ENCODE measurements at regions not wholly inside any gene's neighbourhood (a gene's known extent, or its start where the extent isn't known, plus 50 kb on each side); places are given as distances from the start of the nearest gene placed in this dataset.
A peak's percentile ranks its signal among the peaks of the same experiment; 100 is the strongest.

DNA sequence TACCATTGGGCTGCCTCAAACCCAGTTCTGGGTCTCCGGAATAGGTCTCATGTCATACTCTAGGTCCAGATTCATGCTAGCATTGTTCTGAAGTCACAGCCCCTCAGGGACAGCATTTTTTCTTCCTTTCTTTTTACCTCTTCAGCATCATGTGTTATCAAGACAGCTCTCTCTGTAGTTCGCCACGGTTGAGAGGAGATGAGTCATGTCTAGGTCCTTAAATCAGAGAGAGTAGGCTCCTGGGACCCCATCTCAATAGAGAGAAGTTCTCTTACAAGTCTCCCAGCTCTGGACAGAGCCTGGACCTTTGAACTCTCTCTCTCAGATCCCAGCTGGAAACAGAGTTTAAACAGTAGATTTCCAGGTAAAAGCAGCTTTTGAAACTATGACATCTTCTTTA is 332.4 kb upstream of the CD180 start:
- no peaks in the 10 kb centered on the region for H3K4me1 ChIP-seq
- 74 to 76% methylated on average over 3 of the region's 3 CpGs for WGBS, 2 donors
- no peak overlapping the region for H3K27ac ChIP-seq
- no peak overlapping the region for H3K4me3 ChIP-seq
- H3K27me3 ChIP-seq: no peaks in the 10 kb centered on the region
- no peak for DNase-seq (ENCODE audit: low spot score in 2 of 2)
- H3K36me3 ChIP-seq: no peaks in the 10 kb centered on the region
- TF ChIP-seq, protein P1, sequence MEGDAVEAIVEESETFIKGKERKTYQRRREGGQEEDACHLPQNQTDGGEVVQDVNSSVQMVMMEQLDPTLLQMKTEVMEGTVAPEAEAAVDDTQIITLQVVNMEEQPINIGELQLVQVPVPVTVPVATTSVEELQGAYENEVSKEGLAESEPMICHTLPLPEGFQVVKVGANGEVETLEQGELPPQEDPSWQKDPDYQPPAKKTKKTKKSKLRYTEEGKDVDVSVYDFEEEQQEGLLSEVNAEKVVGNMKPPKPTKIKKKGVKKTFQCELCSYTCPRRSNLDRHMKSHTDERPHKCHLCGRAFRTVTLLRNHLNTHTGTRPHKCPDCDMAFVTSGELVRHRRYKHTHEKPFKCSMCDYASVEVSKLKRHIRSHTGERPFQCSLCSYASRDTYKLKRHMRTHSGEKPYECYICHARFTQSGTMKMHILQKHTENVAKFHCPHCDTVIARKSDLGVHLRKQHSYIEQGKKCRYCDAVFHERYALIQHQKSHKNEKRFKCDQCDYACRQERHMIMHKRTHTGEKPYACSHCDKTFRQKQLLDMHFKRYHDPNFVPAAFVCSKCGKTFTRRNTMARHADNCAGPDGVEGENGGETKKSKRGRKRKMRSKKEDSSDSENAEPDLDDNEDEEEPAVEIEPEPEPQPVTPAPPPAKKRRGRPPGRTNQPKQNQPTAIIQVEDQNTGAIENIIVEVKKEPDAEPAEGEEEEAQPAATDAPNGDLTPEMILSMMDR (IDR thresholded peaks at IDR 0.05): no peak
- TF ChIP-seq EP300 (IDR thresholded peaks at IDR 0.05) (no peak), POLR2A (IDR thresholded peaks at IDR 0.05) (no peak)
- H3K9me3 ChIP-seq: peaks cover 0 to 9% (median 0%) of the 10 kb centered on the region in 4 donors

DNA sequence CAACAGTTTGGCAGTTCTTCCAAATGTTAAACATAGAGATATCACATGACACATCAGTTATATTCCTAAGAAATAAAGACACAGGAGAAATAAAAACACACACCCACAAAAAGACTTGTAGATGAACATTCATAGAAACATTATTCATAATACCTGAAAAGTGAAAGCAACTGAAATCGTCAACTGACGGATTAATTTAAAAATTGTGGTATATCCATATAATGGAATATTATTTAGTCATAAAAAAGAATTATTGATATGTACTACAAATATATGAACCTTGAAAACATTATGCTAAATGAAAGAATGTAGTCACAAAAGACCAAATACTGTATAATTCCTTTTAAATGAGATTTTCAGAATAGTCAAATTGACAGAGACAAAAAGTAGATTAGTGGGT is 330.2 kb upstream of the CD180 start:
- Histone ChIP-seq H3K27me3 (no peaks in the 10 kb centered on the region), H3K36me3 (no peaks in the 10 kb centered on the region), H3K4me3 (no peak overlapping the region), H3K9me3 (peaks cover 0 to 9% (median 0%) of the 10 kb centered on the region in 4 donors), H3K4me1 (no peaks in the 10 kb centered on the region), H3K27ac (no peak overlapping the region)
- DNase-seq (ENCODE audit: low spot score in 2 of 2): no peak
- 94 to 97% methylated on average over 2 of the region's 2 CpGs for WGBS, 2 donors
- TF ChIP-seq POLR2A (IDR thresholded peaks at IDR 0.05): no peak
- no peak for TF ChIP-seq EP300 (IDR thresholded peaks at IDR 0.05)
- TF ChIP-seq, protein P1 (IDR thresholded peaks at IDR 0.05): no peak

DNA sequence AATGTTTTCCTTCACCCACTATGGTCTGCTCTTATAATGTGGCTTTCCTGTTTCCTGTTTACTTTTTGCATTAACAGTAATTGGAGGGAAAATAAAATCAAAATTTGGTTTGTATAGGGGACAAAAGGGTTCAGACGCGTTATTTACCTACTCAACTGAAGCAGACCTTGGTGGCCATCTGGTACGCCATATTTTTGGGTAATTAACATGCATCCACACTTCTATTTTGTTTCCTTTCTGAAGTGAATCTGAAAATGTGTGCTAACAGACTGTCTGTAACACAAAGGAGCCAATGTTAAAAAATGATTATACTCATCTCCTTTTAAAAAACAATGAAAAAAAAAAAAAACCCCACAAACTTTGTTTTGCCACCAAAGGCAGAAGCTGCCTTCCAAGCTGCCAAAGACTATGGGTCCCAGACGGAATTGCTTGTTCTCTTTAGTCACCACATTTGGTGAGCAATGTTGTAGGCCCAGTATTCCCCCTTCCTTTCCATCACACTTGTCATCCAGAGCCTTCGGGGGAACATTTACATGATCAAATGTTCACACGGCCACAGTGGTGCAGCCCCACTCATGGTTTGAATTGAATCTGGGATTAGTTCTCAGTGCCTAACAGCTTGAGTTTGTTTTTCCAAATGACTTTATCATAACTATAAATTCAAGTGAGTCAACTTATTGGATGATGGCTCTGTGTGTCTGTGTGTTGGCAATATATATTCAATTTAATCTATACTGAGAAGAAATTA is 323.7 kb upstream of the CD180 start:
- Histone ChIP-seq H3K4me1 (peaks cover 0 to 11% (median 6%) of the 10 kb centered on the region in 4 donors), H3K4me3 (no peak overlapping the region), H3K9me3 (no peaks in the 10 kb centered on the region), H3K27ac (no peak overlapping the region), H3K36me3 (no peaks in the 10 kb centered on the region), H3K27me3 (no peaks in the 10 kb centered on the region)
- DNase-seq (ENCODE audit: low spot score in 2 of 2): no peak
- TF ChIP-seq, protein P1 (IDR thresholded peaks at IDR 0.05): no peak
- 90 to 94% methylated on average over 6 of the region's 6 CpGs for WGBS, 2 donors

DNA sequence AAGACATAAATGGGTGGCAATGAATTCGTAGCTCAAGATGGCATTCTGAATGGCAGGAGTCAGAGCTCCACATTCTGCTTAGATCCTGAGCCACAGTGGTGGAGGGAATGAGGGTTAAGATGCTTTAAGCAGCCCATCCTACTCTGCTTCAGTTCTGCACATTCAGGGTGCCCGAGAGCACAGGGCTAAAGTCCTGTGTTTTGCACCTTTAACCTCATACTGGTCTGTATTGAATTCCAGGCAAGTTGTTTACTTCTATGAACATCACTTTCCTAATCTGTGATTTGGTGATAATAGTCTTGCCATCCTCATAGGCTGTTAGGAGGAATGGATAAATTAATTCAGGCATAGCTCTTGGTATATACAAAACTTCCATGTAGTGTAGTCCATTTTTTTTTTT is 321.6 kb upstream of the CD180 start:
- no peak overlapping the region for H3K27ac ChIP-seq
- no peak for DNase-seq (ENCODE audit: low spot score in 2 of 2)
- no peaks in the 10 kb centered on the region for H3K9me3 ChIP-seq
- no peaks in the 10 kb centered on the region for H3K27me3 ChIP-seq
- H3K4me3 ChIP-seq: no peak overlapping the region
- no peaks in the 10 kb centered on the region for H3K36me3 ChIP-seq
- WGBS, 2 donors: 81 to 89% methylated on average over 2 of the region's 2 CpGs
- peaks cover 0 to 11% (median 6%) of the 10 kb centered on the region in 4 donors for H3K4me1 ChIP-seq
- TF ChIP-seq POLR2A (IDR thresholded peaks at IDR 0.05) (no peak), EP300 (IDR thresholded peaks at IDR 0.05) (no peak)
- TF ChIP-seq, protein P1 (IDR thresholded peaks at IDR 0.05): no peak

DNA sequence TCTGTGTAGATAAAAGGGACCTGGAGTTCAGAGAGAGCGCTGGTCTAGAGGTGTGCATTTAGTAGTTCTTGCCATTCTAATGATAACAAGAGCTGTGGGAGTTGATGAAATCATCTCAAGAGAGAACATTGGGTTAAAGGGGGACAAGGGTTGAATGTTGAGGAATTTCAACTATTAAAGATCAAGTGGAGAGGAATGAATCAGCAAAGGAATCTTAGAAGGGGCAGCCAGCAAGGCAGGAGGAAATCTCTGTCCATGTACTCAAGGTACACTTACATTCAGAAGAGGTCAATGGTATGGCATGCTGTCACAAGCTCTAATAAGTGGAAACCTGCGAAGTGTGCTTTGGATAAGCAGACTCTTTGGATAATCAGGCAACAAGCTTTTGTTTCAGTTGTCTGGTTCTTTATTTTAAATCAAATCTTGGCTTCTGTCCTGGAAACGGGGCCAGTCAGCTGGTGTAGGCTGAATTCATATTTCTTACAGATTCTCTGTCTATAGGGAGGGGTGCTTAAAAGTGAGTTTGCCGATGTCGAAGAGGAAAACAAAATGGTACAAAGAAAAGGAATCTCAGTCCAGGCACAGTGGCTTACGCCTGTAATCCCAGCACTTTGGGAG is 320.5 kb upstream of the CD180 start:
- Histone ChIP-seq H3K27ac (peak overlapping the region in 2 of 4 donors; percentile 35 to 41), H3K27me3 (no peaks in the 10 kb centered on the region), H3K36me3 (no peaks in the 10 kb centered on the region), H3K9me3 (no peaks in the 10 kb centered on the region), H3K4me3 (no peak overlapping the region), H3K4me1 (peaks cover 0 to 11% (median 6%) of the 10 kb centered on the region in 4 donors)
- DNase-seq (ENCODE audit: low spot score in 2 of 2): no peak
- peak in 1 of 2 donors; percentile 58 for TF ChIP-seq EP300 (IDR thresholded peaks at IDR 0.05)
- TF ChIP-seq POLR2A (IDR thresholded peaks at IDR 0.05): no peak
- 31 to 38% methylated on average over 6 of the region's 6 CpGs for WGBS, 2 donors

Measured in tibial nerve (tissue), 4 donors.